ENCODE measurements at regions not wholly inside any gene's neighbourhood (a gene's known extent, or its start where the extent isn't known, plus 50 kb on each side); places are given as distances from the start of the nearest gene placed in this dataset.
A peak's percentile ranks its signal among the peaks of the same experiment; 100 is the strongest.

- no peak for TF ChIP-seq EZH2 (IDR thresholded peaks at IDR 0.05; ENCODE audit: insufficient read depth, low read length)
- TF ChIP-seq CTCF (IDR thresholded peaks at IDR 0.05; ENCODE audit: insufficient read depth, low read depth, low read length): no peak
- no peak overlapping the region for H3K27ac Mint-ChIP-seq (ENCODE audit: unreplicated experiment)
- H4K20me1 ChIP-seq (ENCODE audit: insufficient read depth, low read length): peaks cover 66% of the 10 kb centered on the region
Observed at GRCh38 chr12:123076604-123077297, 74.1 kb downstream of the PITPNM2 start.

DNA sequence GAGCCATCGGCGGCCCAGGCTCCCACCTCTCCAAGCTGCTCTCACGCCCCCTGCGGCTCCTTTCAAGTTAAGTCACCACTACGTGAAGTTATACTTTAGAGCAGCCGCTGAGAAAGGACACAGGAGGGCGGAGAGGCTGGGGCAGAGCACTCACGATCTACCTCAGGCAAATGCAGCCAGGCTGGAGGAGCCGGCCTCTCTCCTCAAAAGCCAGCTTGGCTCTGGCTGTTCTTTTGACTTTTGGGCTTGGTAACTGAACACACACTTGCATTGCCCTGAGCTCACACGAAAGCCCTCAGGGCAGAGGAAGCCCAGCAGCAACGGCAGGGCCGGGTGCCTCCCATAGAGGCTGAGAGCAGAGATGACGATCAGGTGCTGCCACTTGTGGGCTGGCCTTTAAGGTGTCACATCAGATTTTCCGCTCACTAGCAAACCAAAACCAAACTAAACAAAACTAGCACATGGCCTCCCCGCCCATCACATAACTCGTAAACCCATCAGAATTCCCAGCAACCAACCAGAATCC, 75.2 kb downstream of the PITPNM2 start:
- H3K27ac Mint-ChIP-seq (ENCODE audit: unreplicated experiment): no peak overlapping the region
- no peak overlapping the region for H3K4me3 ChIP-seq (ENCODE audit: insufficient read depth, low read depth, low read length)
- TF ChIP-seq CTCF (IDR thresholded peaks at IDR 0.05; ENCODE audit: insufficient read depth, low read depth, low read length) (peak; percentile 6), EZH2 (IDR thresholded peaks at IDR 0.05; ENCODE audit: insufficient read depth, low read length) (no peak)
- H3K9ac ChIP-seq (ENCODE audit: low read length): no peak overlapping the region
- peak overlapping the region; percentile 20 for H3K4me3 Mint-ChIP-seq (ENCODE audit: unreplicated experiment)
- peak; percentile 46 for DNase-seq (ENCODE audit: low read depth)
- peaks cover 4% of the 10 kb centered on the region for H3K36me3 Mint-ChIP-seq (ENCODE audit: low read depth, unreplicated experiment)
- no peaks in the 10 kb centered on the region for H3K36me3 ChIP-seq (ENCODE audit: insufficient read depth, low read length)
- peak overlapping the region; percentile 46 for H2AFZ ChIP-seq (ENCODE audit: low read depth, low read length)
- peaks cover 16% of the 10 kb centered on the region for H3K27me3 ChIP-seq (ENCODE audit: insufficient read depth, low read length)
- H3K27ac ChIP-seq (ENCODE audit: low read depth, low read length): no peak overlapping the region
- peaks cover 19% of the 10 kb centered on the region for H3K4me1 Mint-ChIP-seq (ENCODE audit: low read depth, unreplicated experiment)
- H4K20me1 ChIP-seq (ENCODE audit: insufficient read depth, low read length): peaks cover 69% of the 10 kb centered on the region
- no peaks in the 10 kb centered on the region for H3K9me3 ChIP-seq (ENCODE audit: insufficient read depth, low read depth, low read length)
- H3K27me3 Mint-ChIP-seq (ENCODE audit: low read depth, unreplicated experiment): peaks cover 2% of the 10 kb centered on the region
- H3K9me3 Mint-ChIP-seq (ENCODE audit: unreplicated experiment): peaks cover 2% of the 10 kb centered on the region
- FAIRE-seq: no peak
- no peaks in the 10 kb centered on the region for H3K79me2 ChIP-seq (ENCODE audit: insufficient read depth, low read length)
- peaks cover 11% of the 10 kb centered on the region for H3K4me1 ChIP-seq (ENCODE audit: insufficient read depth, low read length)
- peak overlapping the region; percentile 39 for H3K4me2 ChIP-seq (ENCODE audit: low read length)

More at GRCh38 chr12:123076604-123077297, 74.1 kb downstream of the PITPNM2 start:
- H3K4me2 ChIP-seq (ENCODE audit: low read length): no peak overlapping the region
- peaks cover 16% of the 10 kb centered on the region for H3K27me3 ChIP-seq (ENCODE audit: insufficient read depth, low read length)
- Mint-ChIP-seq H3K4me1 (ENCODE audit: low read depth, unreplicated experiment) (peaks cover 18% of the 10 kb centered on the region), H3K36me3 (ENCODE audit: low read depth, unreplicated experiment) (peaks cover 4% of the 10 kb centered on the region), H3K9me3 (ENCODE audit: unreplicated experiment) (peaks cover 2% of the 10 kb centered on the region), H3K27me3 (ENCODE audit: low read depth, unreplicated experiment) (peaks cover 2% of the 10 kb centered on the region), H3K4me3 (ENCODE audit: unreplicated experiment) (no peak overlapping the region)
- no peak overlapping the region for H3K4me3 ChIP-seq (ENCODE audit: insufficient read depth, low read depth, low read length)
- H3K36me3 ChIP-seq (ENCODE audit: insufficient read depth, low read length): no peaks in the 10 kb centered on the region
- H3K4me1 ChIP-seq (ENCODE audit: insufficient read depth, low read length): peaks cover 11% of the 10 kb centered on the region
- H2AFZ ChIP-seq (ENCODE audit: low read depth, low read length): no peak overlapping the region
- no peaks in the 10 kb centered on the region for H3K9me3 ChIP-seq (ENCODE audit: insufficient read depth, low read depth, low read length)
- no peak for DNase-seq (ENCODE audit: low read depth)
- H3K9ac ChIP-seq (ENCODE audit: low read length): no peak overlapping the region
- no peaks in the 10 kb centered on the region for H3K79me2 ChIP-seq (ENCODE audit: insufficient read depth, low read length)
- H3K27ac ChIP-seq (ENCODE audit: low read depth, low read length): no peak overlapping the region
- FAIRE-seq: no peak

- Mint-ChIP-seq H3K4me1 (ENCODE audit: low read depth, unreplicated experiment) (peaks cover 20% of the 10 kb centered on the region), H3K9me3 (ENCODE audit: unreplicated experiment) (peaks cover 2% of the 10 kb centered on the region), H3K27ac (ENCODE audit: unreplicated experiment) (no peak overlapping the region), H3K36me3 (ENCODE audit: low read depth, unreplicated experiment) (peaks cover 4% of the 10 kb centered on the region), H3K4me3 (ENCODE audit: unreplicated experiment) (no peak overlapping the region), H3K27me3 (ENCODE audit: low read depth, unreplicated experiment) (peaks cover 2% of the 10 kb centered on the region)
- peaks cover 75% of the 10 kb centered on the region for H4K20me1 ChIP-seq (ENCODE audit: insufficient read depth, low read length)
- FAIRE-seq: no peak
- peaks cover 11% of the 10 kb centered on the region for H3K4me1 ChIP-seq (ENCODE audit: insufficient read depth, low read length)
- no peak for TF ChIP-seq CTCF (IDR thresholded peaks at IDR 0.05; ENCODE audit: insufficient read depth, low read depth, low read length)
- no peak for TF ChIP-seq EZH2 (IDR thresholded peaks at IDR 0.05; ENCODE audit: insufficient read depth, low read length)
- H3K9me3 ChIP-seq (ENCODE audit: insufficient read depth, low read depth, low read length): no peaks in the 10 kb centered on the region
- H3K4me2 ChIP-seq (ENCODE audit: low read length): peak overlapping the region; percentile 39
- H3K4me3 ChIP-seq (ENCODE audit: insufficient read depth, low read depth, low read length): no peak overlapping the region
- no peak overlapping the region for H2AFZ ChIP-seq (ENCODE audit: low read depth, low read length)
- peaks cover 16% of the 10 kb centered on the region for H3K27me3 ChIP-seq (ENCODE audit: insufficient read depth, low read length)
- no peaks in the 10 kb centered on the region for H3K36me3 ChIP-seq (ENCODE audit: insufficient read depth, low read length)
- no peak overlapping the region for H3K9ac ChIP-seq (ENCODE audit: low read length)
- DNase-seq (ENCODE audit: low read depth): no peak
- H3K27ac ChIP-seq (ENCODE audit: low read depth, low read length): no peak overlapping the region
- no peaks in the 10 kb centered on the region for H3K79me2 ChIP-seq (ENCODE audit: insufficient read depth, low read length)
Observed at GRCh38 chr12:123075087-123075645, 75.7 kb downstream of the PITPNM2 start.

All from astrocyte (in vitro differentiated cells and primary cell).